CD1c-positive myeloid dendritic cell (primary cell): ENCODE measurements at regions not wholly inside any gene's neighbourhood (a gene's known extent, or its start where the extent isn't known, plus 50 kb on each side); places are given as distances from the start of the nearest gene placed in this dataset.

Experiments used
- DNase-seq: peaks from one replicate; pipeline ENCODE4 v3.0.0-alpha.2; 2016; ENCODE audit errors: extremely low spot score

- no peak for DNase-seq
Measured at GRCh38 chr2:151083856-151084795, 177.5 kb downstream of the RBM43 start.

- no peak for DNase-seq
Measured at GRCh38 chr2:151078889-151079288, 182.8 kb downstream of the RBM43 start.

- DNase-seq: no peak
Measured at GRCh38 chr2:151071906-151072305, 189.8 kb downstream of the RBM43 start.

- no peak for DNase-seq
Measured at GRCh38 chr2:151071382-151071781, 190.3 kb downstream of the RBM43 start.

GRCh38 chr2:151070253-151070652 lies 191.4 kb downstream of the RBM43 start:
- DNase-seq: no peak

GRCh38 chr2:151067658-151068369 lies 193.8 kb downstream of the RBM43 start:
- no peak for DNase-seq

- DNase-seq: no peak
Measured at GRCh38 chr2:151063271-151063670, 198.4 kb downstream of the RBM43 start.

DNA sequence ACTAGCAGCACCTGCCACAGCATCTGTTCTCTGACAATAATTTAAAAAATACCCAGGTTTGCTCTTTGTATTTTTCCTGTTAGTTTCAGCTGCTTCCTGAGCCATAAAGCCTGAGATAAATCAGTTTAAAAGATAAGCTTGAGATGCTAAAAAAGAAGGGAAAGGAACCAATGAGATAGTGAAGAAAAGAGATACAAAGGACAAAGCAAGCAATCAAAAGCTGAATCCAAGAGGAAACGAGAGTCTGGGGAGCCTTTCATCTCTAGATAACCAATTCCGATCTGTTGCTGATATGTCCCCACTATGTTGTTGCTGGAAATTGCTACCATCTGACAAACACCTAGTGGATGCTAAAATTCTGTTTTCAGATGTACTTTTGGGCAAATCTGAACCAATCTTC lies 201.4 kb downstream of the RBM43 start:
- no peak for DNase-seq

GRCh38 chr2:151056870-151057269 lies 204.8 kb downstream of the RBM43 start:
- DNase-seq: peak; percentile 51

DNA sequence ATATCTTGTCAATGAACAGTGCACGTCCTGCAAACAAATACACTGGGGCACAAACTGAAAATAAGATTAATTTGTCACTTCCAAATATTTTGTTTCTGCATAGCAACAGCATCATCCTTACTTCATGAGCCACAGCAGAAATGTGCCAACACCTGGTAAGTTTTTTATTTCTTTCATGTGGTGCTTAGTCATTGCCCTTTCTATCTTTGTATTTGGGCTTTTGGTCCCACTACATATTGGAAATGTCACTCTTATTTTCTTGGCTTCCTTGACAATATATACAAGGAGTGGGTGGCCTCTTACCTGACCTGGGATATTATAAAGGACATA lies 208.0 kb downstream of the RBM43 start:
- no peak for DNase-seq

DNA sequence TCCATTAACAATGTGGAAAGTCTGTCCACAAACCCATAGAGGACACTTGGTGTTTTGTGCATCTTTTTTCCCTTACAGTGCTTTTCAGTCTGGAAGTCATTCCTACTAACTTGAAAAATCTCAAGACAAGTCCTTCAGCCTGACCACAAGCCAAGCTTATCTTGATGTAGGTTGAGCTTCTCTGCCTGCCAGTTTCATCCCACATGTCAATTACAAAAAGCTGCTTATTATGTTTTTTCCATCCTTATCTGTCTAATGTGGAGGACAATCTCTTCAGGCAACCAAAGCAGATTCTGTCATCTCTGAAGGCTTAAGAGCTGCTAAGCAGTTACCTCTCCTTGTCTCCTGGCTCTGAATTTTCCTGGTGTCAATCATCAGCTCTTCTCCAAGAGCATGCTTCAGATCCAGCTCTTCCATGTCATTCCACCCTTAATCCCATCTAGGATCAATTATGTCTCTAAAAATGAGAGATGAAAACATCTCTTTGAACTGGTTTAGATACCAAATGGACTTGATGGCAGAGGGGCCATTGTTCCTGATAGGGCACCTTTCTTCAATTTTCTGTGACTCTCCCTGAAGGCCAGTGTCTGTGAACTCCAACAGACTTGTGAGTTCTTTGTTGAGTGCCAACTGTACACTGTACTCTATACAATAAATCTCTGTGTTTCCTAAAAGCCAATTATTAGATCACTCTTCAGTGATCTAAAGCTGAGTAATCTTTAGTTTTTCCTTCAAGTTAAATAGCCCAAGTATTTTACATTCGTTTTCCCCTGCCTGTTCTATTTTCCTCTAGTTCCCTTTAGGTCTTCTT lies 208.6 kb downstream of the RBM43 start:
- DNase-seq: no peak

GRCh38 chr2:151051574-151052220 lies 210.0 kb downstream of the RBM43 start:
- DNase-seq: peak; percentile 59

- DNase-seq: no peak
Measured at GRCh38 chr2:151049746-151050145, 211.9 kb downstream of the RBM43 start.

DNA sequence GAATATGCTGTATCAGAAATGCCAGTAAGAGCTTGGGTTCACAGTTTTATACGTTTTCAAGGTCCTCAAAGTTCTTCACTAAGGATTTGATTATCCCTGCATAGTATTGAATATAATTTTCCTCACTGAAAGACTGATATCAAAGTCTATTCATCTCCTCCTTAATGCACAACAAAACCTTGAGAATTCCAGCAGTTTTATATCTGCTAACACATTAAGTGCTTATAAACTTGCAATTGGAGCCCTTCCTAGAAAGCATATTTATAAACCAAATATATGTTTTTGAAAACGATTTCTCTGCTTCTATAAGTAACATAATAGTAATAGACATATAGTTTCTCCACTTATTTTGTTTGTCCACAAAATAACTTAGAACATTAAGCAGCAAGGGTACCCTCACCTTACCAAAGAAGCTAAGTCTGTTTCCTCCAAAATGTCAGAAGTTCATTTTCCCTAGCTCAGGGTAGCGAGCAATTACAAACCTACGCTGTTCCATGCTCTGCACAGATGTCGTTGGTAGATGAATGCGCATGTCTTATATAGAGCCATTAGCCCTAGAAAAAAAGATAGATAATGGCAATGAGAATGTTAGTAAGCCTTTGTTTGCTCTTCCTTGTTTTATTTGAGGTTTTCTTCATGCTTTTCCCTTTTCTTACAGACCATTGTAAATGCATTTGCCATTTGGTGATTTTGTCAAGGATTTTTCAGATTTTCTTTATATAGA lies 213.2 kb downstream of the RBM43 start:
- no peak for DNase-seq

DNA sequence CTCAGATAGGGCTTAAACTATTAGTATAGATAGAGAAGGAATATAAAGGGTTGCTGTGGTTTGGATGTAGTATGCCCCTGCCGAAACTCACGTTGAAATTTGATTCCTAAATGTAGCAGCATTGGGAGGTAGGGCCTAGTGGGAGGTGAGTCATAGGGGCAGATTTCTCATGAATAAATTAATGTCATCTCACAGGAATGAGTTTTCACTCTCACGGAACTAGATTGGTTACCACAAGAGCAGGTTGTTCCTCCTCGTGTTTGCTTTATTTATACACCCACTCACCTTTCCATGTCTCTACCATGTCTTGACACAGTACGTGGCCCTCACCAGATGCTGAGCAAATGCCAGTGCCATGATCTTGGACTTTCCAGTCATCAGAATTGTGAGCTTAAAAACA lies 218.2 kb downstream of the RBM43 start:
- no peak for DNase-seq

DNA sequence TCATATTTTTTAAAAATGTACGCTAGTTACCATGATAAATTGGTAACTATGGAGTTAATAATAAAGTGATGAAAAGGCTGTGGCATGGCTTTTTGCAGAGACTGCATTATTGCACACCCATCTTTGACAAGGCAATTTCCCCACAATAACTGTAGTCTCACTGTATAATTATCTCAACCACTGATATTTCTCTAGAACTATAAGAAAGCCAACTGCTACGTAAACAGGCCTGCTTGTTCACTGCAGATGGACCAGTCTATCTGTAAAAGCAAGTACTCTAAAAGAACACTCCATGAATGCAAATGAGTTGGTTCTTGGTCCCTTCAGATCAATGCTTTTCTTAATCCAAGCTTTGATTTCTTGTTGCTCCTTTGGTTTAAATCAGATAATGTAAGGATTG lies 218.7 kb downstream of the RBM43 start:
- DNase-seq: no peak

DNA sequence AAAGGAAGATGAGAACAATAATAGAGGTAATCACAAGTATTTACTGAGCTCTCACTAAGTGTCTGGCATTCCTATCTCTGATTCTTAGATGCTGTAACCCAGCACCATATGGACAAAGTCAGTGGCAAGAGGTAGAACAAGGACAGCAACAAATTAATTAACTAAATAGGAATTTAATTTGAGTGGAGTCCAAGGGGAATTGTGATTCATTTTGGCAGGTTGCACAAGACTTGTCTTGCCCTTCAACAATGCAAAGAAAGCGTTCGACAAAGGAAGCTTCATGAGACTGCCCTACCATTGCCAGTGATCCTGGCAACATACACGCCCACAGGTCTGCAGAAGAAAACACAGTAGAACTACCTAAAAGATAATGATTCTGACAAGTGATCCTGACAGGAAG lies 221.6 kb downstream of the RBM43 start:
- DNase-seq: no peak

DNA sequence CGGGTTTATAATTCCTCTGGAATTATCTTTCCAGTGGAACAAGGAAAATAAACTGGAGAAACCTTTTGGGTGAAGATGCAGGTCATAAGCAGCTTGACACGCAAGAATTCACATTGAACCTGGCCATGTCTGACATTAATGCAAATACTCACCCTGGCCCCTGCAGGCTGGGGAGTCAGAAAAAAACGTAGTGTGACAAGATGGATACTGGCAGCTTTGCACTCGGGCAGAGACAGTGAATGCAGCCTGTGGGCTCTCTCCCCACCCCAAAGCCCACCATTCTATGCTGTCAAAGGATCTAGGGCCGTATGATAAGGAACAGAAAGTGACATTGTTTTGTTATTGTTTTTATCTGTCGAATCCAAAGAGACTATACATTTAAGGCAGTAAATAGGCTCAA lies 223.1 kb downstream of the RBM43 start:
- no peak for DNase-seq

GRCh38 chr2:151037434-151037833 lies 224.2 kb downstream of the RBM43 start:
- no peak for DNase-seq

DNA sequence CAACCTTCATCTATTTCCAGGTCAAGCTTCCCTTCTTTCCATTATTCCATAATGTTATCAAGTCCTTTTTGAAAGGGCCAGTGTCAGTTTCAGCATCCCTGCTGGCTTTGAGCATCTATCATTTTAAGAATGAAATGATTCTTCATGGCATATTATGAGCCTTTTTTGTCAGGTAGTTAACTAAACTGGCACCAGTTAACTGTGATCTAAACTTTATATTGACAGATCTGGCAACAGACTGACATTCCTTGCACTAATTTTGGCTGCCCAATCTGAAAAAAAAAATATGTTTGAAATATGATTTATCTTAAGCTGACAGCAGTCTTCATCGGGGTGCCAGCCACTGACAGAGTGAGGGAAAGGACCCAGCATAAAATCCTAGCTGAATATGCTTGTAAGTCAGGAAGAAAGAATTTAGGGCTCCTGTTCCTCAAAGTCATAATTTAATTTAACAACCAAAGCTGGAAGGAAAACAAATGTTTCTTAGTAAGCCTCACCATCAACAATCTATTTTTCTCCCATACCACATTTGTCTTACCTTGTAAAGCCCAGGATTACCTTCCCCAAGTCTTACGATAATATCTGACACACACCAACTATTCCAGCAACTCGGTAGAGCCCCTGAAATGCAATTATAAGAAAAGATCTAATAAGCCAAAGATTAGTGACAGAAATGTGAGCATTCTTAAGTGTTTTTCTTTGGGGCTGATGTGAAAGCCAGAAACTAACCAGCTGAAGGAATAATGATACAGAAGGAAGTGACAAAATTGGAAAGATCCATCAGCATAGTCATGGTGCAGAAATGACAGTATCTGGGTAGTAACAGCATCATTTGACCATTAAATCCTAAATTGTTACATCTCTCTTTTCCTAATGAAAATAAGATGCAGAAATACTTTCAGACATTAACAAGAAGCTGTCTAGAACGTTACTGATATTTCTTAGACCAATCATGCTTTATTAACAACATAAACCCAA lies 228.1 kb downstream of the RBM43 start:
- DNase-seq: no peak
